ENCODE measurements at regions not wholly inside any gene's neighbourhood (a gene's known extent, or its start where the extent isn't known, plus 50 kb on each side); places are given as distances from the start of the nearest gene placed in this dataset.
"Not testable (repeated sequence)": the region's sequence is repeated elsewhere in the genome, so short reads cannot be mapped to it uniquely, and the experiment has no call there.

DNA sequence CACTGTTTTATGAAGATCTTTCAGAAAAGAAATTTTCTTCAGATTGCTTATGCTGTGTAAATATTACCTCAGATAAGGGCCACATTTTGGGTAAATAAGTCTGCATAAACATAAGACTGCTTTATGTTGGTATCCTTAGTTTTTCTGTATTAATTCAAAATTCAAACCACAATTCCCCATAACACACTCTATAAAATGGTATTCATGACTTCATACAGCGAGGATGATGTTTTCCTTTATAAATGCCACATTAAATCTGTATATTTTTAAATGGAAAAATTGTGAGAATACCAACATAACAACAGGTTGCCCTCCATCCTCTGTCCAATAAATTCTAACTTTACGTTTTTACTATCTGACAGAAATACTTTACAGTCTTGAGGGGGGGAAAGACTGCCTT, 248.7 kb upstream of the CXADR start:
- DNase-seq (ENCODE audit: low read depth in 2 of 2), result no peak

DNA sequence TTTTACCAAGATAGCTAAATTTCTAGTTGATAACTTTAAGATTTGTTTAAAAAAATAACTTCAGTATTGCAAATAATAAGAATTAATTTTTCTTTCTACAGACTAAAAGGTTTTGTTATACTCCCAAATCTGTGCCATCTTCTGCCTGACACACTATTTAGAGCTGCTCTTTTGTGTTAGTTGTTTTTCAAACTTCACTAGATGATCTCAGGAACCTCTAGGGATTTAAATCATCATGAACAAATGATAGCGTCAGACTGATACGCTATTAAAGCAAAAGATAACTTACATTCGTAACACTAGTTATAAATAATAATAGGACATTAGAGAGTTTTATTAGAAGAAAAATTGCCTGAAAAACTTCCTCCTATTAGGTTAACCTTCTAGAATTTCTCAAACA, 243.1 kb upstream of the CXADR start:
- no peak for DNase-seq (ENCODE audit: low read depth in 2 of 2)

DNA sequence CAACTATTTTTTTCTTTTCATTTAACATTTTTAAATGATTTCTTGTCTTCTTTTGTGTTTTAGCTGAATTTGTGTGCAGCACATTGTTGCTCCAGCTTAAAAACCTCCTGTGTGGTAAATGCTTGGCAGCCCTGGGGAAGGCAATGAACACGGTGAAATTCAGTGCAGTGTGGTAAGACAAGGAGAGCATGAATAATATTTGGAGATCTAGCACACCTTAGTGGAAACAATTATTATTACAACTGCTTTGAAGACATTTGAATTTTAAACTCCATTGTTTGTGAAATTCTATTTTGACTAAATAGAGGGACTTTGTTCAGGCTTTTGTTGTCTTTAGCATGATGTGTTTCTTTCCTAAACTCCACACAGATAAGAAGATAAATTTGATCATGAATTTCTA, 242.6 kb upstream of the CXADR start:
- peak; percentile 8 to 14 for DNase-seq (ENCODE audit: low read depth in 2 of 2)

DNA sequence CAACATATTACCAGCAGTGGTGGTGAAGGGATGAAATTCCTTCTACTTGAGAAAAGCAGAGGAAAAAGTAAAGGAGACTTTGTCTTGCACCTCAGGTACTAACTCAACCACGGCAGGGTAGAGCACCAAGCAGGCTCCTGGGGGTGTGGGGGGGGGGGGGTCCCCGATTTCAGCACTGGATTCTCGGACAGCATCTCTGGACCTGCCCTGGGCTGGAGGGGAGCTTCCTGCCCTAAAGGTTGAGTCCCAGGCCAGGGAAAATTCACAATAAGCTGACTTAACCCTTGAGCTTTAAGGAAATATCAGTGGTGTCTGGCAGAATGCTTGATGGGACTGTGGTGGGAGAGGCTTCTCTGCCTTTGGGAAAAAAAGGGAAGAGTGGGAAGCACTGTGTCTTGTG, 233.2 kb upstream of the CXADR start:
- no peak for DNase-seq (ENCODE audit: low read depth in 2 of 2)

DNA sequence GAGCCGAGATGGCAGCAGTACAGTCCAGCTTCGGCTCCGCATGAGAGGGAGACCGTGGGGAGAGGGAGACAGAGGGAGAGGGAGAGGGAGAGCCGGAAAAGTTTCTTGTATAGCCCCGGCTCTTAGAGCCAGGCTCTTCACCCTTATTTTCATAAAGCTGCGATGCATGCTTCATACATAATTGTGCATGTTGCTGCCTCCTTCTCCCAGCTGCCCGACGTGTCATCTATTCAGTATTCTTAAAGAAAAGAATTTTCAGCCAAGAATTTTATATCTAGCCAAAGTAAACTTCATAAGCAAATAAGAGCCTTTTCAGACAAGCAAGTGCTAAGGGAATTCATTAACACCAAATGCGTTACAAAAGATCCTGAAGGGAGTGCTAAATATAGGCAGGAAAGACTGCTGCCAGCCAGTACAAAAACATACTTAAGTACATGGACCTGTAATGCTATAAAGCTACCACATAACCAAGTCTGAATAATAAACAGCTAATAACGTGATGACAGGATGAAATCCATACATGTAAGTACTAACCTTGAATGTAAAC, 219.8 kb upstream of the CXADR start:
- not testable (repeated sequence) for DNase-seq (ENCODE audit: low read depth in 2 of 2)

DNA sequence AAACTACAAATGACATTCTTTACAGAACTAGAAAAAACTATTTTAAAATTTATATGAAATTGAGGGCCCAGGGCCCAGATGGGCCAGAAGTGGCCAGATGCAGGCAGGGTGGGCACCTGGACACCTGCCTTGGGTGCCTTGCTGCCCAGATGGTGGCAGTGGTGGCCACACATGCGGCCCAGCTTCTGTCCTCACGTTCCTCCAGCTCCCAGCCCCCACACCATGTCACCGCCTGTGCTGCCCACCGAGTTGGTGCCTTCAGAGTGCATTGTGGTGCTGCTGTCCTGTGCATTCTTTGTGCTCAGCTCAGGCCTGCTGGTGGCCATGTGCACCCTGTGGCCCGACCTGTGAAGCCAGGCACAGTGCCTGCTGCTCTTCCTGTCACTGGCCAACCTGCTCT, 216.8 kb upstream of the CXADR start:
- no peak for DNase-seq (ENCODE audit: low read depth in 2 of 2)

DNA sequence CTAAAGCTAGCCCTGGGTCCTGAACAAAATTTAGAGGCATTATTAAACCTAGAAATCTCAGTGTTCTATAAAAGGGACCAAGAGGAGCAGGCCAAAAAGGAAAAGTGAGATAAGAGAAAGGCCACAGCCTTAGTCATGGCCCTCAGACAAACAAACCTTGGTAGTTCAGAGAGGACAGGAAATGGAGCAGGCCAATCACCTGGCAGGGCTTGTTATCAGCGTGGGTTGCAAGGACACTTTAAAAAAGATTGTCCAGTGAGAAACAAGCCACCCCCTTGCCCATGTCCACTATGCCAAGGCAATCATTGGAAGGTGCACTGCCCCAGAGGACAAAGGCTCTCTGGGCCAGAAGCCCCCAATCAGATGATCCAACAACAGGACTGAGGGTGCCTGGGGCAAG, 213.3 kb upstream of the CXADR start:
- not testable (repeated sequence) for DNase-seq (ENCODE audit: low read depth in 2 of 2)

DNA sequence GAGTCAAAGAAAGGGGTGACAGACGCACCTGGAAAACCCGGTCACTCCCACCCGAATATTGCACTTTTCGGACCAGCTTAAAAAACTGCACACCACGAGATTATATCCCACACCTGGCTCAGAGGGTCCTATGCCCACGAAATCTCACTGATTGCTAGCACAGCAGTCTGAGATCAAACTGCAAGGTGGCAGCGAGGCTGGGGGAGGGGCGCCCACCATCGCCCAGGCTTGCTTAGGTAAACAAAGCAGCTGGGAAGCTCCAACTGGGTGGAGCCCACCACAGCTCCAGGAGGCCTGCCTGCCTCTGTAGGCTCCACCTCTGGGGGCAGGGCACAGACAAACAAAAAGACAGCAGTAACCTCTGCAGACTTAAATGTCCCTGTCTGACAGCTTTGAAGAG, 185.1 kb upstream of the CXADR start:
- DNase-seq (ENCODE audit: low read depth in 2 of 2), result not testable (repeated sequence)

DNA sequence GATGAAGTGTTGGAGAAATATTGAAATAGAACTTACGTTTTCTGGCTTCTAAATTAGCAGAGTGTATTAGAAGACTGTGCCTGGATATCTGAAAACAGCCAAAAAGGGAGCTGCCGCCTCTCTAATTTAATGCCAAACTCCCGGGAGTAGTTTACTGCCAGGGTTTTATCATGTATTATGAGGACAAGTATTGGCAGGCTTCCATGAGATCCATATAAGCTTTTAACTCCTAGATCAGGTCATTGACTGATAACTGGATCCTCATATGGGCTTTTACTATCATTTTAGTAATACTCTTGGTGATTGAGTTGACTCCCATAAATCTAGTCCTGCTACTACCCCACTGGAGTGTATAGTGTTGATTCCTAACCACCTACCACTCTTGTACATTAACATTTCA, 178.4 kb upstream of the CXADR start:
- DNase-seq (ENCODE audit: low read depth in 2 of 2), result no peak

DNA sequence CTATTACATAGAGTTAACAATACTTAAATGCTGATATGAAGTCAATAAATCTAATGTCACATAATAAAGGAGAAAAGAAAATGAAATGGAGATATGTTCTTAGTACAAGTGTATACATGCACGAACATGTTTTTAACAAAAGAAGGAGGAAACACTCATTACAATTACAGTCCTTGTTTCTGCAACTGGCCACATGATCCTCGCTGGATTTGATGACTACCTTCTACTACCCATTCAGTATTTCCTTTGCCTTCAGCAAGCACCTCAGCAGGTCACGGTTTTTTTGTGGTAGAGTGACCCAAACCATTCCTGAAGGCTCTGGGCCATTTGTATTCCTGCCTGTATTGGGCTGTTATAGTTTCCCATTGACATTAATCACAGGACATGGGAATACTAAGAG, 172.8 kb upstream of the CXADR start:
- no peak for DNase-seq (ENCODE audit: low read depth in 2 of 2)

DNA sequence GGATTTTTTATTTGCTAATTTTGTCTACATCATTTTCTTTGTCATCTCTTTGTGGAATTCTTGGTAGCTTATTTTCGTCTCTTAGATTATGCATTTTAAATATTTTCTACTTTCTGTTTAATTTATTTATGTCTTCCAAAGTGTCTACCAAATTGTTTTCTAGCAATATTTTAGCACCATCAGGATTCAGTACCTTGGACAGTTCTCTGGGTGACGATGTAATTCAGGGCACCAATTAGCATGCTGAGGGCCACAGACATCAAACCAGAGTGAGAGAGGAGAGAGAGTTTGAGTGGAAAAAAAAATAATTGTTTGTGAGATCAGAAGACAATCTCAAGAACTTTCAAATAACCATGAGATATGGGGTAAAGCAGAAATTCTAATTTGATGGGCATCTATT, 169.8 kb upstream of the CXADR start:
- no peak for DNase-seq (ENCODE audit: low read depth in 2 of 2)

DNA sequence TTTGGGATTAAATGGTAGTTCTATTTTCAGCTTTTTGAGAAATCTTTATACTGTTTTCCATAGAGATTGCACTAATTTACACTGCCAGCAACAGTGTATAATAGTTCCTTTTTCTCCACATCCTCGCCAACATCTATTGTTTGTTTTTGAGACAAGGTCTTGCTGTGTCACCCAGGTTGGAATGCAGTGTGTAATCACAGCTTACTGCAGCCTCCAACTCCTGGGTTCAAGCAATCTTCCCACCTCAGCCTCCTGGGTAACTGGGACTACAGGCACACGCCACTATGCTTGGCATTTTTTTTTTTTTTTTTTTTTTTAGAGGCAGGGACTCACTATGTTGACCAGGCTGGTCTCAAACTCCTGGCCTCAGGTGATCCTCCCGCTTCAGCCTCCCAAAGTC, 164.5 kb upstream of the CXADR start:
- DNase-seq (ENCODE audit: low read depth in 2 of 2), result no peak

DNA sequence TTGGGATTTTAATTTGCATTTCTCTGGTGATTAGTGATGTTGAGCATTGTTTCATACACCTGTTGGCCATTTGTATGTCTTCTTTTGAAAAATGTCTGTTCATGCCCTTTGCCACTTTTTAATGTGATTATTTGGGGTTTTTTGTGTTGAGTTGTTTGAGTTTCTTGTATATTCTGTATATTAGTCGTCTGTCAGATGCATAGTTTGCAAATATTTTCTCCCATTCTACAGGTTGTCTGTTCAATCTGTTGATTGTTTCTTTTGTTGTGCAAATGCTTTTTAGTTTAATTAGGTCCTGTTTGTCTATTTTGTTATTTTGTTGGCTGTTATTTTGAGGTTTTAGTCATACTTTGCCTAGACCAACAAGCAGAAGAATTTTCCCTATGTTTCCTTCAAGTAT, 164.0 kb upstream of the CXADR start:
- no peak for DNase-seq (ENCODE audit: low read depth in 2 of 2)

DNA sequence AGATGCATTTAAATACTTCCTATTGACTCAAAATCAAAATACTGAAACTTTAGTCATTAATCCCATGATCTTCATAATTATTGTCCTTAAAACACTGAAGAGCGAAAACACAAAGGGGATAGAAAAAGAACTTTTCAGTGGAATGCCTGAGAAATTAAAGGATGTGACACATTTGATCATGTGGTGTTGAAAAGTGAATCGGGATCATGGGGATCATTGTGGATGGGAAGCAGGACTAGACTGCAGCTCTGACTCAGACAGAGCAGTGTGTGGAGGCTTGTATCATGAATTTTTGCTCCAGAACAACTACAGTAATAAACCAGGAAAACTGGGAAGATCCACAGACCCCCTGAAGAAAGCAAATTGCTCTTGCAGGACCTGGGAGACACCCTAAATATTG, 161.1 kb upstream of the CXADR start:
- DNase-seq (ENCODE audit: low read depth in 2 of 2), result no peak

DNA sequence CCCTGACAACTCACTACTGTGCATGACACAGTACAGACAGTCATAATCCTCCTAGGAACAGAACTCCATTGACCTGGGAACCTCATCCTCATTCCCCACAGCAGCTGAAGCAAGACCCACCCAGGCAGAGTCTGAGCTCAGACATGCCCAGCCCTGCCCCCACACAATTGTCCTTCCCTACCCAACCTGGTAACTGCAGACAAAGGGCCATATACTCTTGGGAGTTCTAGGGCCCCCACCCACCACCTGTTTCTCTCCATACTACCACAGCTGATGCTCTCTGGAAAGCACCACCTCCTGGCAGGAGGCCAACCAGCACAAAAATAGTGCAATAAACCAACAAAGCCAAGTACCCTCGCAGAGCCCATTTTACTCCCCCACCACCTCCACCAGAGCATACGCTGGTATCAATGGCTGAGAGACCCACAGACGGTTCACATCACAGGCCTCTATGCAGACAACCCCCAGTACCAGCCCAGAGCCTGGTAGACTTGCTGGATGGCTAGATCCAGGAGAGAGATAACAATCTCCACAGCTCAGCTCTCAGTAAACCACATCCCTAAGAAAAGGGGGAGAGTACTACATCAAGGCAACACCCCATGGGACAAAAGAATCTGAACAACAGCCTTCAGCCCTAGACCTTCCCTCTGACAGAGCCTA, 159.7 kb upstream of the CXADR start:
- no peak for DNase-seq (ENCODE audit: low read depth in 2 of 2)

DNA sequence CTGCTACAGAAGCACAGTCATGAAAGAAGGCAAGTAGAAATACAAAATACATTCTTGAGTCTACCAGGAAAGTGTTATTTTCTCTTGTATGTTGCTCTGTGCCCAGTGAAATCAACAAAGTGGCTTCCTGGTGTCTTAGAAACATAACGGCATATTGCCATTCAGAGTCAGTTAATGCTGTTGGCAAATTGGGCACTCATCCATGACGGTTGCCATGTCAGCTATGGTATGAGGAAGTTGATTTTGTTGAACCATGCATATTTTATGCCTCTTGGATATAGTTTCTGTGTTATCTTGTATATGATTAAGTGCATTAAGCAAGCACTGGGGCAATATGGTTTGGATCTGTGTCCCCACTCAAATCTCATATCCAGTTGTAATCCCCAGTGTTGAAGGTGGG, 153.1 kb upstream of the CXADR start:
- no peak for DNase-seq (ENCODE audit: low read depth in 2 of 2)

DNA sequence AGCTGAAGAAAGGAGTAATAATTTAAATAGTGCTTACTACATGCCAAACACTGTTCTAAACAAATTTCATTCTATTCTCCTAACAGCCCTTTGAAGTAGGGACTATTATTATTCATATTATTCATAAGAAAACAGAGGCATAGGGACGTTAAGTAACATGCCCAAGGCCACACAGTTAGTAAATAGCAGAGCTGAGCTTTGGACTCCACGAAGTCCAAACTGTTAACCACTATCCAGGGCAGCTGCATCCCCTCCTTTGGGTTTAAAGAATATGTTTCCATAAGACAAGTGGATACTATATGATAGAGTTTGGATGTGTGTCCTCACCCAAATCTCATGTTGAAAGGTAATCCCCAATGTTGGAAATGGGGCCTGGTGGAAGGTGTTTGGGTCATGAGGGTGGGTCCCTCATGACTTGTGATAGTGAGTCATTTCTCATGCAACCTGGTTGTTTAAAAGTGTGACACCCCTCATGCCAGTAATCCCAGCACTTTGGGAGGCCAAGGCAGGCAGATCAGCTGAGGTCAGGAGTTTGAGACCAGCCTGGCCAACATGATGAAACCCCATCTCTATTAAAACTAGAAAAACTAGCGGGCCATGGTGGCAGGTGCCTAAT, 144.0 kb upstream of the CXADR start:
- no peak for DNase-seq (ENCODE audit: low read depth in 2 of 2)

DNA sequence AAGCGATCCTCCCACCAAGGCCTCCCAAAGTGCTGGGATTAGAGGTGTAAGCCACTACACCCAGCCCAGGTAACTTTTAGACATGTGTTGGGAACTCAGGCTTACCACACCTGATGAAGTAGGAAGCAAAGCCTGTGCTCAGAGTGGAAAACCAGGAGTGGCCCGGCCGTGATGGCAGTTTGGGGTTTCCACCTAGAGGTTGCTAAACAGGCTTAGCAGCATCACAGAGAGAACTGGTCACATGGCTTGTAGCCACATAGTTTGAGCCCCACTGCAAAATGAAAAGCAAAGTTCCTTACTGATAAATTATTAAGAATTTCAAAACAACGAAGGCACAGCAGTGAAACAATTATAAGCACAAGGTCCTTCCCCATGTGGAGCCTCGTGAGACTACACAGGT, 142.6 kb upstream of the CXADR start:
- no peak for DNase-seq (ENCODE audit: low read depth in 2 of 2)

DNA sequence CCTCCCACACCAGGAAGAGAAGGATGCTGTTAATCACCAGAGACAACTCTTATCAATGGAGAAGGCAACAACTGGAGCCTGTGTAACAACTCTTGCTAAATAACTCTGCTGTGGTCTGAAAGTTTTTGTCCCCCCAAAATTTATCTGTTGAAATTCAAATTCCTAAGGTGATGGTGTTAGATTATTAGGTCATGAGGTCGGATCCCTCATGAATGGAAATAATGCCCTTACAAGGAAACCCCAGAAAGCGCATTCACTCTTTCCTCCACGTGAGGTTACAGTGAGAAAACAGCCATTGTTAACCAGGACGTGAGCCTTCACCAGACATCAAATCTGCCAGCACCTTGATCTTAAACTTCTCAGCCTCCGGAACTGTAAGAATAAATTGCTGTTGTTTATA, 141.9 kb upstream of the CXADR start:
- no peak for DNase-seq (ENCODE audit: low read depth in 2 of 2)

DNA sequence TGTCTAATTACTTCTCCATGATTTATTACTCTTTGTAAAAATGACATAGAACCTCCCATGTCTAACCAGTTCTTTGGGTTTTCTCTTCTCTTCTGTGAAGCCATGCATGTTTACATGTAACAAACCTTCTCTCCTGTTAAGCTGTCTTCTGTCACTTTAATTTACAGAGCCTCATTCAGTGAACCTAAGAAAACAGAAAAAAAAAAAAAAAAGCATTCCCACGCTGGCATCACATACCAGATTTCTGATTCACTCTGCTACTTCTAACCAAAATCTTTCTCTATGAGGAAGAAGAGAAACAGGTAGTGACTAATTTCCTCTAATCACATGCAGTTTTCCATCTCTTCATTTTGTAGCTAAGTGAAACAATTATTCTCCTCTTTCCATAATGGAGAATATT, 141.4 kb upstream of the CXADR start:
- no peak for DNase-seq (ENCODE audit: low read depth in 2 of 2)

DNA sequence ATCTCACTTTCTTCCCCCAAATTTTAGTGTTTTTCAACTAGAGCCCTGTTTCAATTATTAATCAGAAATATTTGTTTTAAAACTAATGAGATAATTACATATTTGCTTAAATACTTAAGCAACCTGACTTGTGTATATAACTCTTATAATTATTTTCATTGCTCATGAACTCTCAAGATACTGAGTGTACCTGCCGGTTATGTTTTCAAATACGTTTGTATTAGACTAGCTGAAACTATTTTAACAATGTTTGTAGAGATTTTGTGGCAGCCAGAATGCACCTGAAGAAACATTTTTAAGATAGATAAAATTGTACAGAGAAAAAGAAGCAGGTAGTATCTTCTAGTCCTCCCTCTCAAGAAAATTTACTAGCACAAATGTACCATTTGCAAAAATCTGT, 140.6 kb upstream of the CXADR start:
- DNase-seq (ENCODE audit: low read depth in 2 of 2), result no peak

DNA sequence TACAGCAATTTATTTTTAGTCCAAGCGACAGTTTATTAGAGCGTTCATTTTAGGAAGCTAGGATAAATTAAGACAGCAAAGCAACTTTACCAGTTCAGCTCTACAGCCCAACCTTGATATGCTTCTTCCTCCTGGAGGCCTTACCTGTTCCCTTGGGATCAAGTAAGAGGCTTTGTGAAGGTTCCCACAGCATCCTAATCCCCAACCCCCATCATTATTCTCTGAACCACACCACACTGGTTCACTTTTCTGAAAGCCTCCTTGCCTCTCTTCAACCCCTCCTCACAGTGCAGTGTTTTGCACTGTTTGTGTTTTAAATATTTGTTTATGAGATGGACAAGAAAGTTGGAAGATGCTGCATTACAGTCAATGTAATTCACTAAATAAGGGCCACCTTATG, 126.3 kb upstream of the CXADR start:
- DNase-seq (ENCODE audit: low read depth in 2 of 2), result no peak

DNA sequence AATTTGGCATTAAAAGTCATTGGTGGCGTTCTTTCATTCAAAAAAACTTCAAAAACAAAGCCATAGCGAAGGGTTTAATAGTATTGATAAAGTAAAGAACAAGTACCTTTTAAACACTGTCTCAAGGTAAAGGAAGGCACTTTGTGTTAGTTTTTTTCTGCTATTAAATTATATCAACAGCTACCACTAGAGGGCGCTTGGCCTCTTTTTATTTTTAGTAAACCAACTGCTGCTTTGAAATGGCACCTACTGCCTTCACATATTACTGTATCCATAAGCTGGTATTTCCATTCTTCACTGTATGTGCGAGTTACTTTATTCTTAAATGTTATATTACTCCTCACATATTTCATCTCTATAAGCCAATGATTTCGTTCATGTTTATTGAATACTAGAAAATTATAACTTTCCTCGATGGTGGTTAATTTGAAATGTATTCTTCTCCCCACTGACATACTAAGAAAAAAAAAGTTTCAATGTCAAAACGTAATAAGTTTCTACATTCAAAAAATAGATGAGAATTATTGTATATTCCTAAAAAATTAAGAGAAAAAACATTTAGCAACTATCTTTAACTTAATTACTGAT, 125.7 kb upstream of the CXADR start:
- peak; percentile 27 to 36 for DNase-seq (ENCODE audit: low read depth in 2 of 2)

Data from fibroblast of skin of left quadriceps (primary cell).